ENCODE measurements at regions not wholly inside any gene's neighbourhood (a gene's known extent, or its start where the extent isn't known, plus 50 kb on each side); places are given as distances from the start of the nearest gene placed in this dataset.

DNA sequence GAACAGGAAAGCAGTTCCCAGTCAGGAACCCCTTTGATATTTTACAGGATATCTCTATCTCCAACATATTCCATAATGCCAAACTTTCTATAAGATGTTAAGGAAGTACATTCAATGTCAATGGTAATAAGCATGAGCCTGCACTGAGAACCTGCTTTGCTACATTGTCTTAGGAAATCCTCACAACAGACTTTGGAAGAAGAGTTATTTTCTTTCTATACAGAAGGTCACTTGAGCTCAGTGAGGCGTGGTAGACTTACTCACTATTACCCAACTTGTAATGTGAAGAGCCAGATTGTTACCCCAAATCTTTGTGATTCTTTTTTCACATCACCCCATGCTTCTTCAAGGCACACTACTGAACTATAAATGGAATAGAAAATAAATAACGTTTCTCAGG lies 435.9 kb downstream of the DNAH5 start:
- TF ChIP-seq, protein P1, sequence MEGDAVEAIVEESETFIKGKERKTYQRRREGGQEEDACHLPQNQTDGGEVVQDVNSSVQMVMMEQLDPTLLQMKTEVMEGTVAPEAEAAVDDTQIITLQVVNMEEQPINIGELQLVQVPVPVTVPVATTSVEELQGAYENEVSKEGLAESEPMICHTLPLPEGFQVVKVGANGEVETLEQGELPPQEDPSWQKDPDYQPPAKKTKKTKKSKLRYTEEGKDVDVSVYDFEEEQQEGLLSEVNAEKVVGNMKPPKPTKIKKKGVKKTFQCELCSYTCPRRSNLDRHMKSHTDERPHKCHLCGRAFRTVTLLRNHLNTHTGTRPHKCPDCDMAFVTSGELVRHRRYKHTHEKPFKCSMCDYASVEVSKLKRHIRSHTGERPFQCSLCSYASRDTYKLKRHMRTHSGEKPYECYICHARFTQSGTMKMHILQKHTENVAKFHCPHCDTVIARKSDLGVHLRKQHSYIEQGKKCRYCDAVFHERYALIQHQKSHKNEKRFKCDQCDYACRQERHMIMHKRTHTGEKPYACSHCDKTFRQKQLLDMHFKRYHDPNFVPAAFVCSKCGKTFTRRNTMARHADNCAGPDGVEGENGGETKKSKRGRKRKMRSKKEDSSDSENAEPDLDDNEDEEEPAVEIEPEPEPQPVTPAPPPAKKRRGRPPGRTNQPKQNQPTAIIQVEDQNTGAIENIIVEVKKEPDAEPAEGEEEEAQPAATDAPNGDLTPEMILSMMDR (IDR thresholded peaks at IDR 0.05), result no peak
- TF ChIP-seq POLR2A (IDR thresholded peaks at IDR 0.05), result no peak

All from body of pancreas (tissue), 4 donors.